ENCODE measurements at regions not wholly inside any gene's neighbourhood (a gene's known extent, or its start where the extent isn't known, plus 50 kb on each side); places are given as distances from the start of the nearest gene placed in this dataset.

GRCh38 chr5:98624145-98624880 lies 149.2 kb upstream of the RGMB start:
- DNase-seq (ENCODE audit: extremely low spot score) = no peak
- TF ChIP-seq CTBP1 (IDR thresholded peaks at IDR 0.05; ENCODE audit: borderline replicate concordance) (no peak), FOXK2 (IDR thresholded peaks at IDR 0.05) (no peak), NFRKB (IDR thresholded peaks at IDR 0.05) (no peak), ELF4 (IDR thresholded peaks at IDR 0.05) (no peak), SP1 (IDR thresholded peaks at IDR 0.05) (no peak), SUZ12 (IDR thresholded peaks at IDR 0.05) (no peak)
- CTCF ChIA-PET = no interaction called here
- POLR2A ChIA-PET = no interaction called here

- CTCF ChIA-PET = no interaction called here
- TF ChIP-seq FOXA1 (IDR thresholded peaks at IDR 0.05) (no peak), HDGF (IDR thresholded peaks at IDR 0.05; ENCODE audit: borderline replicate concordance) (no peak), BHLHE40 (IDR thresholded peaks at IDR 0.05; ENCODE audit: borderline replicate concordance) (no peak), TARDBP (IDR thresholded peaks at IDR 0.05) (no peak), L3MBTL2 (conservative IDR thresholded peaks at IDR 0.05) (no peak), ZNF384 (IDR thresholded peaks at IDR 0.05) (no peak), SP1 (IDR thresholded peaks at IDR 0.05) (no peak), FOXK2 (IDR thresholded peaks at IDR 0.05) (no peak)
- TF ChIP-seq, protein P1, sequence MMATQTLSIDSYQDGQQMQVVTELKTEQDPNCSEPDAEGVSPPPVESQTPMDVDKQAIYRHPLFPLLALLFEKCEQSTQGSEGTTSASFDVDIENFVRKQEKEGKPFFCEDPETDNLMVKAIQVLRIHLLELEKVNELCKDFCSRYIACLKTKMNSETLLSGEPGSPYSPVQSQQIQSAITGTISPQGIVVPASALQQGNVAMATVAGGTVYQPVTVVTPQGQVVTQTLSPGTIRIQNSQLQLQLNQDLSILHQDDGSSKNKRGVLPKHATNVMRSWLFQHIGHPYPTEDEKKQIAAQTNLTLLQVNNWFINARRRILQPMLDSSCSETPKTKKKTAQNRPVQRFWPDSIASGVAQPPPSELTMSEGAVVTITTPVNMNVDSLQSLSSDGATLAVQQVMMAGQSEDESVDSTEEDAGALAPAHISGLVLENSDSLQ (IDR thresholded peaks at IDR 0.05) = no peak
- POLR2A ChIA-PET = no interaction called here
- DNase-seq (ENCODE audit: extremely low spot score) = no peak
Measured at GRCh38 chr5:98627121-98627520, 146.3 kb upstream of the RGMB start.

DNA sequence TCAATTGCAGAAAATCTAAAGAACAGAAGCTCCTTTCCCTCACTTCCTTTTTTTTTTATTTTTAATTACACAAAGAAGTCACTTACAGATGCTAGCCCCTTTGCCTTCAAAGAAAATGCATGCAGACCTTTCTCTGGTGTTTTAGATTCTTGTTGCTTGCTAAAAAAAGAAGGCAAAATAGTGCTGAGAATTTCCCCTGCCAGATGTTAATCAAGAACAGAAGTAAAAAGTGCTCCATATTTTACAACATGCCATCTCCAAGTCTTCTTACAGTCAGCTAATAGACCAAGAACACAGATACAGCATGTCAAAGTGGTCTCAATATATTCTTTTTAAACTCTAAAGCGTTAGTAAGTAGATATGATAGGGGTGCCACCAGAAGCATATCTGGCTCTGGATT lies 142.8 kb upstream of the RGMB start:
- POLR2A ChIA-PET = no interaction called here

DNA sequence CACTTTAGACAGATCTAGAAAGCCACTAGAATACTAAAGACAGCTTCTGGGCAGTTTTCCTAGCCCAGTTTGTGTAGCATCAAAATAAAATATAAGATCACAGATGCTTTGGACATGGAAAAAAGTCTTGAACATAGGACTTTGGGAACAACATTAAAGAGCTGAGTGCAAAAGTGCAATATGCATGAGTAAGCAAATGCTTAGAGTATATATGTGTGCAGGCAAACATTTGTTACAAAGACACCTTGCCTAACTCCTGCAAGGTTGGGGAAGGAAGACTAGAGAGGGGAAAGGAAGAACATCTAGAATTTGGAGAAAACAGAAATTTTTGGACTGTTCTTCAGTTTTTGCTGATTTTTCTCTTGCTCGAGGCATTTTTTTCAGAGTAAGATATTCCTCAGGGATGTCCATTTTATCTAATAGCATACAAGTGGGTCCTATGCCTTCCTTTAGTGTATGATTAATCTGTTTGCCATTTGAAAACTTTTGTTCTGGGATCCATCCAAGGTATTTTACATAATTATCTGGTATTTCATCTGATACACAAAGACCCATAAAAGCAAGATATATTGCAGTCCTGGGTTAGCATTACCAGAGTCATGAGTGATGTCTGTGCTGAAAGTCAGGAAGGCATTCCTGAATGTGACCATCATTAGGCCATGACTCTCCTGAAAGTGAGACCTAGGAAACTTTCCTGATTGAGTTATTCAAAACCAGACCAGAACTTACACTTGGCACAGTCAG lies 142.0 kb upstream of the RGMB start:
- POLR2A ChIA-PET = no interaction called here
- no peak for DNase-seq (ENCODE audit: extremely low spot score)
- CTCF ChIA-PET = no interaction called here
- TF ChIP-seq HDGF (IDR thresholded peaks at IDR 0.05; ENCODE audit: borderline replicate concordance) (no peak), ARNT (IDR thresholded peaks at IDR 0.05) (no peak), FOXA1 (IDR thresholded peaks at IDR 0.05) (no peak)
- TF ChIP-seq, protein P1 (IDR thresholded peaks at IDR 0.05) = no peak

More for the DNA sequence above, 142.8 kb upstream of the RGMB start:
- CTCF ChIA-PET = interaction anchor here (0.6 kb wide), 1 partner anchor 1084 kb away, joined by 4 read pairs; no protein-coding TSS in a partner anchor
- no peak for TF ChIP-seq TARDBP (IDR thresholded peaks at IDR 0.05)
- TF ChIP-seq LEF1 (IDR thresholded peaks at IDR 0.05; ENCODE audit: borderline replicate concordance) = no peak
- TF ChIP-seq ELF4 (IDR thresholded peaks at IDR 0.05) = no peak
- TF ChIP-seq SUZ12 (IDR thresholded peaks at IDR 0.05) = no peak
- no peak for TF ChIP-seq HDGF (IDR thresholded peaks at IDR 0.05; ENCODE audit: borderline replicate concordance)
- no peak for TF ChIP-seq FOXM1 (IDR thresholded peaks at IDR 0.05; ENCODE audit: borderline replicate concordance)
- DNase-seq (ENCODE audit: extremely low spot score) = no peak

- CTCF ChIA-PET = no interaction called here
- DNase-seq (ENCODE audit: extremely low spot score) = no peak
- TF ChIP-seq CTBP1 (IDR thresholded peaks at IDR 0.05; ENCODE audit: borderline replicate concordance) (no peak), L3MBTL2 (conservative IDR thresholded peaks at IDR 0.05) (no peak), ZNF384 (IDR thresholded peaks at IDR 0.05) (no peak), TARDBP (IDR thresholded peaks at IDR 0.05) (no peak), SUZ12 (IDR thresholded peaks at IDR 0.05) (no peak), LEF1 (IDR thresholded peaks at IDR 0.05; ENCODE audit: borderline replicate concordance) (no peak), FOXK2 (IDR thresholded peaks at IDR 0.05) (no peak), SP1 (IDR thresholded peaks at IDR 0.05) (no peak), FOXM1 (IDR thresholded peaks at IDR 0.05; ENCODE audit: borderline replicate concordance) (no peak), BHLHE40 (IDR thresholded peaks at IDR 0.05; ENCODE audit: borderline replicate concordance) (no peak), NFRKB (IDR thresholded peaks at IDR 0.05) (no peak), HDGF (IDR thresholded peaks at IDR 0.05; ENCODE audit: borderline replicate concordance) (no peak), ARNT (IDR thresholded peaks at IDR 0.05) (no peak), ELF4 (IDR thresholded peaks at IDR 0.05) (no peak), FOXA1 (IDR thresholded peaks at IDR 0.05) (no peak)
- TF ChIP-seq, protein P1 (IDR thresholded peaks at IDR 0.05) = no peak
- POLR2A ChIA-PET = no interaction called here
Measured at GRCh38 chr5:98635656-98636055, 137.8 kb upstream of the RGMB start.

DNA sequence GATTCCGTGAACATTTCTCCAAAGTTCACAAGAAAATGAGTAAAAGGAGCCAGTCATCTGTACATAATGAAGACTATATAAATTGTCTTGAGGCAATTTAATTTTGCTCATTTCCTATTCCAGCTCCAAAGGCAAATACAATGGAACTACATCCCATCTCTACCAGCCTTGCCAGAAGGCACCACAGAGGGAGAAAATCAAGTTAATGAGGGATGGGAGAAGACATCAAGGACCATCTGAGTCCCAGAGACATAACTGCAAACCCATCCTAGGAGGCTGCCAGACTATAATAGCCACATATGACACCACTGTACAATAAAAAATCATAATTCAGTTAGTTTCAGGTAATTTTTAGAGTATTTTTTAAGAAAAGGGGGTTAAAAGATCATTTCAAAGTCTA lies 136.3 kb upstream of the RGMB start:
- POLR2A ChIA-PET = no interaction called here
- CTCF ChIA-PET = no interaction called here
- no peak for DNase-seq (ENCODE audit: extremely low spot score)
- TF ChIP-seq FOXK2 (IDR thresholded peaks at IDR 0.05) = no peak
- TF ChIP-seq ZNF384 (IDR thresholded peaks at IDR 0.05) = no peak

- TF ChIP-seq CTBP1 (IDR thresholded peaks at IDR 0.05; ENCODE audit: borderline replicate concordance) (no peak), HDGF (IDR thresholded peaks at IDR 0.05; ENCODE audit: borderline replicate concordance) (no peak), FOXA1 (IDR thresholded peaks at IDR 0.05) (no peak), TARDBP (IDR thresholded peaks at IDR 0.05) (no peak), LEF1 (IDR thresholded peaks at IDR 0.05; ENCODE audit: borderline replicate concordance) (no peak), SP1 (IDR thresholded peaks at IDR 0.05) (no peak), SUZ12 (IDR thresholded peaks at IDR 0.05) (no peak), NFRKB (IDR thresholded peaks at IDR 0.05) (no peak), FOXM1 (IDR thresholded peaks at IDR 0.05; ENCODE audit: borderline replicate concordance) (no peak), L3MBTL2 (conservative IDR thresholded peaks at IDR 0.05) (no peak), BHLHE40 (IDR thresholded peaks at IDR 0.05; ENCODE audit: borderline replicate concordance) (no peak), ZNF384 (IDR thresholded peaks at IDR 0.05) (no peak), FOXK2 (IDR thresholded peaks at IDR 0.05) (no peak), ARNT (IDR thresholded peaks at IDR 0.05) (no peak), ELF4 (IDR thresholded peaks at IDR 0.05) (no peak)
- TF ChIP-seq, protein P1 (IDR thresholded peaks at IDR 0.05) = no peak
Measured at GRCh38 chr5:98637557-98637956, 135.9 kb upstream of the RGMB start.

More at GRCh38 chr5:98637557-98637956, 135.9 kb upstream of the RGMB start:
- DNase-seq (ENCODE audit: extremely low spot score) = no peak
- POLR2A ChIA-PET = no interaction called here
- CTCF ChIA-PET = no interaction called here
